ENCODE measurements at regions not wholly inside any gene's neighbourhood (a gene's known extent, or its start where the extent isn't known, plus 50 kb on each side); places are given as distances from the start of the nearest gene placed in this dataset.

GRCh38 chr5:57366744-57367143 is 115.9 kb downstream of the ACTBL2 start (continued):
- TF ChIP-seq PBX3 (IDR thresholded peaks at IDR 0.05) (no peak; the same call in 1 of the 2 replicates), NFE2L2 (conservative IDR thresholded peaks at IDR 0.05; ENCODE audit: low read length) (no peak), CBX2 (IDR thresholded peaks at IDR 0.05; ENCODE audit: borderline replicate concordance, low read depth) (no peak), RARB (CRISPR knock-in tag; IDR thresholded peaks at IDR 0.05) (no peak), USF2 (IDR thresholded peaks at IDR 0.05) (no peak), ESRRA (IDR thresholded peaks at IDR 0.05; ENCODE audit: borderline replicate concordance, low read length) (no peak), POLR2AphosphoS2 (conservative IDR thresholded peaks at IDR 0.05; ENCODE audit: low read length) (no peak), ELK1 (IDR thresholded peaks at IDR 0.05; ENCODE audit: low read depth, low read length) (no peak), CBX8 (IDR thresholded peaks at IDR 0.05) (no peak), HOXB13 (CRISPR knock-in tag; IDR thresholded peaks at IDR 0.05; ENCODE audit: low read depth) (no peak), MAZ (IDR thresholded peaks at IDR 0.05; ENCODE audit: borderline replicate concordance, low read depth, low read length) (no peak), KDM5A (IDR thresholded peaks at IDR 0.05) (no peak), HES2 (IDR thresholded peaks at IDR 0.05) (no peak), FOSL2 (IDR thresholded peaks at IDR 0.05) (peak; percentile 52; the same call in 1 of the 2 replicates), FOSL2 (CRISPR knock-in tag; IDR thresholded peaks at IDR 0.05) (peak; percentile 80), RAD21 (conservative IDR thresholded peaks at IDR 0.05 in 1 of 2, IDR thresholded peaks at IDR 0.05 in 1 of 2) (peak; percentile 11 to 34; a peak in 3 of 5 replicates)

- no peak for FAIRE-seq
- TF ChIP-seq HMGXB4 (CRISPR knock-in tag; IDR thresholded peaks at IDR 0.05; ENCODE audit: borderline replicate concordance) (no peak), FOSB (CRISPR knock-in tag; IDR thresholded peaks at IDR 0.05) (no peak), HOXA7 (CRISPR knock-in tag; IDR thresholded peaks at IDR 0.05) (no peak), KDM1A (IDR thresholded peaks at IDR 0.05; ENCODE audit: low read depth) (no peak), RARB (CRISPR knock-in tag; IDR thresholded peaks at IDR 0.05) (no peak), CBX8 (IDR thresholded peaks at IDR 0.05) (no peak)
- ATAC-seq = no peak
- 84% methylated on average over 5 of the region's 5 CpGs for WGBS (ENCODE audit: missing lambda C conversion rate)
- Histone ChIP-seq H3K4me2 (no peak overlapping the region), H3K4me1 (peaks cover 42% of the 10 kb centered on the region), H3K27ac (no peak overlapping the region), H3K4me3 (no peak overlapping the region), H3K9me3 (no peaks in the 10 kb centered on the region)
- ChIA-PET CTCF (no interaction called here), POLR2A (no interaction called here)
- no peak for DNase-seq (ENCODE audit: low read depth in 1 of 2, low spot score in 1 of 2)
Measured at GRCh38 chr5:57362951-57363350, 119.7 kb downstream of the ACTBL2 start.

GRCh38 chr5:57360871-57361270 is 121.7 kb downstream of the ACTBL2 start:
- H3K4me2 ChIP-seq = no peak overlapping the region
- WGBS (ENCODE audit: missing lambda C conversion rate) = 20% methylated on average over 1 of the region's 1 CpG
- H3K27ac ChIP-seq = 0 out of 6 replicates have a peak overlapping the region, but pooled peaks of 1 of the 2 experiments have one; percentile 32
- CTCF ChIA-PET = interaction anchor here (0.8 to 1.3 kb wide), 2 partner anchors 22 to 63 kb away, joined by 3 read pairs; no protein-coding TSS in a partner anchor
- FAIRE-seq (no peak), ATAC-seq (no peak), DNase-seq (ENCODE audit: low read depth in 1 of 2, low spot score in 1 of 2) (no peak)
- no peaks in the 10 kb centered on the region for H3K9me3 ChIP-seq
- POLR2A ChIA-PET = no interaction called here
- peaks cover 21% of the 10 kb centered on the region for H3K4me1 ChIP-seq
- no peak overlapping the region for H3K4me3 ChIP-seq
- no peak for TF ChIP-seq MAX (IDR thresholded peaks at IDR 0.05)
- TF ChIP-seq MYC (IDR thresholded peaks at IDR 0.05; ENCODE audit: borderline replicate concordance, low read length) = no peak
- no peak for TF ChIP-seq NR3C1 (IDR thresholded peaks at IDR 0.05)
- TF ChIP-seq ELK1 (IDR thresholded peaks at IDR 0.05; ENCODE audit: low read depth, low read length) = no peak
- no peak for TF ChIP-seq POLR2A (IDR thresholded peaks at IDR 0.05; ENCODE audit: low read length)
- no peak for TF ChIP-seq MAFK (IDR thresholded peaks at IDR 0.05; ENCODE audit: partially characterized antibody)
- TF ChIP-seq BCL3 (IDR thresholded peaks at IDR 0.05) = no peak
- TF ChIP-seq RARB (CRISPR knock-in tag; IDR thresholded peaks at IDR 0.05) = no peak
- TF ChIP-seq TP53 (CRISPR knock-in tag; IDR thresholded peaks at IDR 0.05) = no peak
- no peak for TF ChIP-seq ATOH8 (CRISPR knock-in tag; IDR thresholded peaks at IDR 0.05; ENCODE audit: low read depth)
- TF ChIP-seq FOSB (CRISPR knock-in tag; IDR thresholded peaks at IDR 0.05) = no peak
